Large intestine (tissue), 3 donors: ENCODE measurements at regions not wholly inside any gene's neighbourhood (a gene's known extent, or its start where the extent isn't known, plus 50 kb on each side); places are given as distances from the start of the nearest gene placed in this dataset.

Experiments
- DNase-seq, 2 donors: peaks; one replicate each; pipeline versions ENCODE4 v3.0.0 to v3.0.0-alpha.2; 2013
- H3K27ac ChIP-seq: one replicate; pipeline ENCODE4 v1.5.1; 2013; ENCODE audit warnings: low read length
- H3K27me3 ChIP-seq: 2 replicates; pipeline ENCODE4 v1.6.1; 2013; ENCODE audit warnings: low read length; ENCODE audit not compliant: control insufficient read depth, insufficient read depth
- H3K36me3 ChIP-seq: 2 replicates; pipeline ENCODE4 v1.6.1; 2013; ENCODE audit warnings: low read length; ENCODE audit not compliant: control insufficient read depth, insufficient read depth
- H3K4me1 ChIP-seq: one replicate; pipeline ENCODE4 v1.6.1; 2013; ENCODE audit warnings: low read length; ENCODE audit not compliant: control insufficient read depth, insufficient read depth
- H3K4me3 ChIP-seq: one replicate; pipeline ENCODE4 v1.5.1; 2013; ENCODE audit warnings: low read length
- H3K9me3 ChIP-seq: one replicate; pipeline ENCODE4 v1.6.1; 2013; ENCODE audit warnings: mild to moderate bottlenecking, low read depth, low read length, moderate library complexity; ENCODE audit not compliant: control insufficient read depth
- WGBS: methylation state at CpG from one replicate; pipeline ENCODE4 v1.1.5; 2013; ENCODE audit warnings: low lambda C conversion rate; ENCODE audit not compliant: insufficient coverage; 5-methylcytosine and 5-hydroxymethylcytosine counted together

GRCh38 chr10:4217653-4218052 lies 432.6 kb upstream of the KLF6 start:
- Histone ChIP-seq H3K4me1 (peaks cover 4% of the 10 kb centered on the region), H3K27ac (no peak overlapping the region), H3K9me3 (no peaks in the 10 kb centered on the region), H3K27me3 (no peaks in the 10 kb centered on the region), H3K4me3 (no peak overlapping the region), H3K36me3 (no peaks in the 10 kb centered on the region)
- WGBS = no CpG with 5 or more reads among the region's 9 CpGs
- DNase-seq = no peak

DNA sequence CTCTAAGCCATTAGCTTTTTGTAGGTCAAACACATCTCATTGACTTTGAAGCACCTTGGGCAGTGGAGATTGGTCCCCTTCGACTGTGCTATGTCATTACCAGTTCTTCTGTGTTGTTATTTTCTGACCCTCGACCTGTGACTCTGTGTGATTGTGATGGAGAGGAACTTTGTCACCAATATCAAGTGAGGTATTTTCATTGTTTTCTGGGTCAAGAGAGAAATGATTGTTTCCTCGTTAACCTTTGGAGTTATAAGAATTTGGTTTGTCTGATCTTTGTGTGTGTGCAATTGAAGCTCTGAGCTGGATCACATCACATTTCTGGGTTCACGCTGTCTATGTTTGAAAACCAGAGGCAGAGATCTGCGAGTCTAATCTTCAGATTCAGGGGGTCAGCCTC lies 432.2 kb upstream of the KLF6 start:
- no peaks in the 10 kb centered on the region for H3K9me3 ChIP-seq
- H3K4me1 ChIP-seq = peaks cover 4% of the 10 kb centered on the region
- WGBS = 0% methylated on average over 1 of the region's 5 CpGs
- no peaks in the 10 kb centered on the region for H3K27me3 ChIP-seq
- H3K4me3 ChIP-seq = no peak overlapping the region
- H3K27ac ChIP-seq = no peak overlapping the region
- H3K36me3 ChIP-seq = no peaks in the 10 kb centered on the region
- DNase-seq = peak in 1 of 2 donors; percentile 54

GRCh38 chr10:4216726-4217125 lies 431.7 kb upstream of the KLF6 start:
- H3K36me3 ChIP-seq = no peaks in the 10 kb centered on the region
- DNase-seq = no peak
- H3K4me1 ChIP-seq = peaks cover 4% of the 10 kb centered on the region
- 92% methylated on average over 2 of the region's 3 CpGs for WGBS
- H3K27ac ChIP-seq = no peak overlapping the region
- H3K27me3 ChIP-seq = no peaks in the 10 kb centered on the region
- H3K4me3 ChIP-seq = no peak overlapping the region
- no peaks in the 10 kb centered on the region for H3K9me3 ChIP-seq

DNA sequence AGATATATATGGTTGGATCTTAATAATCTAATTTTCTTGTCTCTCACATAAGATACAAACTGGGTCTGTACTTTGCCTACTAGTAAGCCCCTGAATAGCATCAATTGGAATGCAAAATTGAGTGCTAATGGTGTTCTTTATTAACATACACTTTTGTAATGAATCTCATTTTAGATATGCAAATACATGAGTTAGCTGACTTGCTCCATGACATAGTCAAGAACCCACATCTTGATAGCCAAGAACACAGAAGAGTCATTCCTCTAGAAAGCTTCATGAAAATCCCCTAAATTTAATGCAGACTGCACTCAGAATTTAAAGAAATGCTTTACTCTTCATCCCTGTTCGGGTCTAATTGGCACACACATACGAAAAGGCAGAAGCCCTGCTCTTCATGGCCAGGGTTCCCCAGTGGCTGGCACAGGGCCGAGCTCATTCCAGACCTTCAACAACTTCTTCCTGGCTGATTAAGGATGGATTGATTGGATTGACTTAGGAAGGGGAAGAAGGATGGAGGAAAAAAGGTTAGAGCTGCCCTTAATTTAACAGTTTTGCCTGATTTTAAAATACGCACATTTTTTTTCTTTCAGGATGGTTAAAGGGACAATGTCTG lies 431.1 kb upstream of the KLF6 start:
- no peak for DNase-seq
- no peaks in the 10 kb centered on the region for H3K27me3 ChIP-seq
- no peaks in the 10 kb centered on the region for H3K36me3 ChIP-seq
- H3K4me1 ChIP-seq = peaks cover 4% of the 10 kb centered on the region
- no peak overlapping the region for H3K4me3 ChIP-seq
- no peak overlapping the region for H3K27ac ChIP-seq
- WGBS = 100% methylated on average over 1 of the region's 4 CpGs
- no peaks in the 10 kb centered on the region for H3K9me3 ChIP-seq

- H3K4me3 ChIP-seq = no peak overlapping the region
- H3K27ac ChIP-seq = no peak overlapping the region
- no peaks in the 10 kb centered on the region for H3K36me3 ChIP-seq
- 42% methylated on average over 4 of the region's 4 CpGs for WGBS
- no peaks in the 10 kb centered on the region for H3K9me3 ChIP-seq
- peaks cover 4% of the 10 kb centered on the region for H3K4me1 ChIP-seq
- DNase-seq = peak; percentile 31 to 73
- no peaks in the 10 kb centered on the region for H3K27me3 ChIP-seq
These were observed 430.5 kb upstream of the KLF6 start for GRCh38 chr10:4215485-4215884.

GRCh38 chr10:4214908-4215307 lies 429.9 kb upstream of the KLF6 start:
- Histone ChIP-seq H3K27me3 (no peaks in the 10 kb centered on the region), H3K27ac (no peak overlapping the region), H3K4me3 (no peak overlapping the region), H3K36me3 (no peaks in the 10 kb centered on the region), H3K9me3 (no peaks in the 10 kb centered on the region), H3K4me1 (peaks cover 4% of the 10 kb centered on the region)
- no CpG with 5 or more reads among the region's 1 CpG for WGBS
- DNase-seq = no peak

DNA sequence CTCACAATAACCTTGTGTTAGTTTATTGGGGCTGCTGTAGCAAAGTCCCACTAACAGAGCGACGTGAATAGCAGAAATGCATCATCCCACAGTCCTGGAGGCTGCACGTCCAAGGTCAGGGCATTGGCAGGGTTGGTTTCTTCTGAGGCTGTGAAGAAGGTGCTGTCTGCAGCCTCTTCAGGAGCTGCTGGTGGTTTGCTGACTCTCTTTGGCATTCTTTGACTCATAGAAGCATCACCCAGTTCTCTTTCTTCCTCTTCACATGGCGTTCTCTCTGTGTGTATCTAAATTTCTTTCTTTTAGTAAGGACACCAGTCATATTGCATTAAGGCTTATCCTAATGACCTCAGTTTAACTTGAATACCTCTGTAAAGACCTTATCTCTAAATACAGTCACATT lies 428.4 kb upstream of the KLF6 start:
- WGBS = no CpG with 5 or more reads among the region's 4 CpGs
- H3K36me3 ChIP-seq = no peaks in the 10 kb centered on the region

DNA sequence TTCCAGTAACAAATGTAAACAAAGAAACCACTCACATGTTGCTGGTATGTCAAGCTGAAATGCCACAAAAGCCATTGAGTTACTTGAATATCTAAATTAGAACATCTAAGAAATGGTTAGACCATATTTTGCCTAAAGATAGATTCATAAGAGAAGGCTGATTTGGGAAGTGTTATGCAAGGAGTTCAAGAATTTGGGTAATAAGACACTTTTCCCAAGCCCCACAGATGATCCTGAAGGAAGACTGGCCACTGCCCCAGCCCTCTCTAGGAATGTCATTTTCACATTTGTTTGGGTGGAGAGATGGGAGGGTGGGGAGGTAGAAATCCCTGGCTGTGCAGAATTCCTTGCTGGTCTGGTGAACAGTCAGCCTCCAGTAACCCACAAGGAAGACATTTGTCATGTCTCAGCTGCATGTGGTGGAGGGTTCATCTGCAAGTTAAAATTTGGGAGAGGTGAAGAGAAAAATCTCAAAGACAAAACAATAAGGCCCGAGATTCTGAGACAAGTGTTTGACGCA lies 427.2 kb upstream of the KLF6 start:
- Histone ChIP-seq H3K4me1 (no peaks in the 10 kb centered on the region), H3K36me3 (no peaks in the 10 kb centered on the region), H3K9me3 (peaks cover 2% of the 10 kb centered on the region), H3K27ac (no peak overlapping the region), H3K27me3 (peaks cover 2% of the 10 kb centered on the region), H3K4me3 (no peak overlapping the region)
- DNase-seq = no peak
- 67% methylated on average over 1 of the region's 2 CpGs for WGBS

More for the DNA sequence above, 428.4 kb upstream of the KLF6 start:
- Histone ChIP-seq H3K4me3 (no peak overlapping the region), H3K27me3 (no peaks in the 10 kb centered on the region), H3K27ac (no peak overlapping the region), H3K4me1 (peaks cover 4% of the 10 kb centered on the region), H3K9me3 (peaks cover 2% of the 10 kb centered on the region)
- DNase-seq = no peak

DNA sequence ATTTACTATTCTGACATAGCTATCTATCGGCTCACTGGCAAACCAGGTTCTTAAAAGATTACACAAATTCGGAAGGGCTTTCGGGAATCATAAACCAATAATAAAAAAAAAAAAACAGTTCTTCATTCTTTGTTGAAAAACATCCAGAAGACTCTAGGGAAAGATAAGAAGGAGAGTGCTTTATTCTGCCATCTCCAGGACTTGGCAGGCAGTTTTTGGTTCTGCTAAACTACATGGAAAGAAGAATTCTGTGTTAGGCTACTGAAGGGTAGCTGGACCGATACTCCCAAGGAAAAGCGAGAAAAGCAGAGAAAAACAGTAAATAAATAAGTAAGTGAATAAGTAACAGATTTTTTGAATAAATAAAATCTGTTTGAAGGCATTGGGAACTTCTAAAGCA lies 423.5 kb upstream of the KLF6 start:
- Histone ChIP-seq H3K4me1 (no peaks in the 10 kb centered on the region), H3K9me3 (peaks cover 2% of the 10 kb centered on the region), H3K36me3 (no peaks in the 10 kb centered on the region), H3K27ac (no peak overlapping the region), H3K4me3 (no peak overlapping the region), H3K27me3 (peaks cover 5% of the 10 kb centered on the region)
- 85% methylated on average over 3 of the region's 5 CpGs for WGBS
- no peak for DNase-seq

DNA sequence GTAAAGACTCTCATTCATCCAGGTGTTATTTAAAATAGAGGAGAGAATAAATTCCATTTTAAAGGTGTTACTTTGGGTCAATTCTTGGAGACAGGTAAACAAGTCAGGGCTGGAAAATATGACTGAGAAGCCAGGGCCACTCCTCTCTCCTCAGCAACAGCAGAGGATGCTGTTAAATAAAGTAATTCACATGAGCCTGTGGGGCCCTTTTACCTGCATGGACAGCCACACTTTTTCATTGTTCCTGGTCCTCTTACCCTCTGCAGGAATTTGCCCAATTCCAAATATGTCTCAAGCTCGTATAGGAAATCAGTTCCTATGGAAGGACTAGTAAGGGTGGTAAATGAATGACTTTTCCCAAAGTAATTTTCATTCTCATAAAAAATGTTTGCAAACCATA lies 420.1 kb upstream of the KLF6 start:
- no CpG with 5 or more reads among the region's 1 CpG for WGBS
- Histone ChIP-seq H3K4me1 (no peaks in the 10 kb centered on the region), H3K27me3 (peaks cover 5% of the 10 kb centered on the region), H3K9me3 (peaks cover 2% of the 10 kb centered on the region), H3K4me3 (no peak overlapping the region), H3K27ac (no peak overlapping the region), H3K36me3 (no peaks in the 10 kb centered on the region)
- DNase-seq = no peak

- WGBS = no CpG with 5 or more reads among the region's 1 CpG
- Histone ChIP-seq H3K4me3 (no peak overlapping the region), H3K27me3 (peaks cover 5% of the 10 kb centered on the region), H3K36me3 (no peaks in the 10 kb centered on the region), H3K27ac (no peak overlapping the region), H3K4me1 (no peaks in the 10 kb centered on the region), H3K9me3 (no peaks in the 10 kb centered on the region)
- DNase-seq = no peak
These were observed 417.9 kb upstream of the KLF6 start for GRCh38 chr10:4202938-4203337.
